GM13977 (cell line): ENCODE measurements at regions not wholly inside any gene's neighbourhood (a gene's known extent, or its start where the extent isn't known, plus 50 kb on each side); places are given as distances from the start of the nearest gene placed in this dataset.

Source experiments
- DNase-seq: peaks from one replicate; pipeline ENCODE4 v3.0.0; 2012; ENCODE audit warnings: low spot score
- CTCF ChIP-seq: IDR thresholded peaks from 2 replicates; pipeline ENCODE4 v1.5.1; 2012; ENCODE audit warnings: mild to moderate bottlenecking, control low read depth; ENCODE audit not compliant: insufficient read depth; ENCODE audit errors: extremely low read depth, missing control alignments
- in situ Hi-C: fragments of 300-500 bp; cut with MboI; formaldehyde crosslinking; loops from one replicate; pipeline ENCODE4 v1.12.0; 2022; ENCODE audit warnings: low sequenced_read_pairs, low pct_unique_long_range_greater_than_20kb, mixed read lengths, inconsistent platforms; ENCODE audit not compliant: unreplicated experiment

DNA sequence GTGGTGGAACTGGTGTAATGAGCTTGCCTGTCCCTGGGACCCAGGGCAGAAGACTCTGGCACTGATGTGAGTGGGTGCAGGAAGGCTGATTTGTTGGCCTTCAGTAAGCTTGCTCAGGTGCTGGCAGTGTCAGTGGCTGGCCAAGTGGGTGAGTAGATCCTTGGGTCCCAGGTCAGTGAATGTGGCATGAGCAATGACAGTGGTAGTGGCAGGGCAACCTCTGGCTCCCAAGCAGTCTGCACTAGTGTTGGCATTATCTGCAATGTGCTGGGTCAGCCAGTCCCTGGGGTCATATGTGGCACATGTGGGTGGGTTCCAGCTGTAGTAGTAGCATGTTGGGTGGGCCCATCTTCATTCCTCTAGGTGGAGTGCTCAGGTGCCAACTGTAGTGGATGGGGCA lies 640.9 kb upstream of the GRM3 start:
- in situ Hi-C loops = no loop called here
- TF ChIP-seq CTCF = no peak
- no peak for DNase-seq

- in situ Hi-C loops = no loop called here
- TF ChIP-seq CTCF = no peak
- DNase-seq = no peak
Observed at GRCh38 chr7:85997515-85997914, 646.2 kb upstream of the GRM3 start.

DNA sequence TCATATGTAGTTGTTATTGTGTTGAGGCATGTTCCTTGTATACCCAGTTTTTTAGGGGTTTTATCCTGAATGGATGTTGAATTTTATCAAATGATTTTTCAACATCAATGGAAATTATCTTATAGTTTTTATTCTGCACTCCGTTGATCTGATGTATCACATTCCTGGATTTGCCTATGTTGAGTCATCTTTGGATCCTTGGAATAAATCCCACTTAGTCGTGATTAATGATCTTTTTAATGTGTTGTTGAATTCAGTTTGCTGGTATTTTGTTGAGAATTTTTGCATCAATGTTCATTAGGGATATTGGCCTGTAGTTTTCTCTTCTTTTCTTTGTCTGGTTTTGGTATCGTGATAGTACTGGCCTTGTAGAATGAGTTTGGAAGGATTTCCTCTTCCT lies 648.6 kb upstream of the GRM3 start:
- no peak for DNase-seq
- no peak for TF ChIP-seq CTCF
- in situ Hi-C loops = no loop called here

DNA sequence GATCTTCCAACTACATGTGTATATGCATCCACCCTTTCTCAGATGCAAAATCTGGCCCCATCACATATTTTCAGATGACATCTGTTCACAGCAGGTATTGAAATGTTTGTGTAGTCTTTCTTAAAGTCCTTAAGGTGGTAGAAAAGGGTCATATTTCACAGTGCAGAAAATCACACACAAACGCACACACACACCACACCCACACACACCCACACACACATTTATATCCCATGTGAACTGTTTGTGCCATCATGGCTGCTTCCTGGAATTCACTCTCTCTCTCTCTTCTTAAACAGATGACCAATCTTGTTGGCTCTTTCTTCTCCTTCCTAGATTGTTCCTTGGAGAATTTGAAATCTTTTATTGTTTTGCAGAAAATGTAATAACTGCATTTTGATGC lies 663.0 kb upstream of the GRM3 start:
- no peak for DNase-seq
- no peak for TF ChIP-seq CTCF
- in situ Hi-C loops = no loop called here

DNA sequence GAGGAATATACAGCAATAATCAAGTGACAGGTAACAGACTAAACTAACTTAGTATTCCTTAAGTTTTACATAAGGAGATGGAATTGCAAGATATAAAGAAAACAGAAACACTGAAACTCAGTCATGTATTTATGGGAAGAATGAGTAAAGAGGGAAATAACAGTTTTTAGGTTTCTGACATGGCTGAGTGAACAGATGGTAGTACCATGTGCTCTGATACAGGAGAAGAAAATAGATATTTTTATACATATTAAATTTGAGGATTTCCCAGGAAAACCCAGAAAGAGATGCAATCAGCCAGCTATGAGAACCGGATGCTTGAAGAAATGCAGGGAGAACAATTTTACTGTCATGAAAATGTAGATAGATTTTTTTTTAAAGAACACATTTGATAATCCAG lies 669.5 kb upstream of the GRM3 start:
- DNase-seq = no peak
- TF ChIP-seq CTCF = no peak
- in situ Hi-C loops = no loop called here

DNA sequence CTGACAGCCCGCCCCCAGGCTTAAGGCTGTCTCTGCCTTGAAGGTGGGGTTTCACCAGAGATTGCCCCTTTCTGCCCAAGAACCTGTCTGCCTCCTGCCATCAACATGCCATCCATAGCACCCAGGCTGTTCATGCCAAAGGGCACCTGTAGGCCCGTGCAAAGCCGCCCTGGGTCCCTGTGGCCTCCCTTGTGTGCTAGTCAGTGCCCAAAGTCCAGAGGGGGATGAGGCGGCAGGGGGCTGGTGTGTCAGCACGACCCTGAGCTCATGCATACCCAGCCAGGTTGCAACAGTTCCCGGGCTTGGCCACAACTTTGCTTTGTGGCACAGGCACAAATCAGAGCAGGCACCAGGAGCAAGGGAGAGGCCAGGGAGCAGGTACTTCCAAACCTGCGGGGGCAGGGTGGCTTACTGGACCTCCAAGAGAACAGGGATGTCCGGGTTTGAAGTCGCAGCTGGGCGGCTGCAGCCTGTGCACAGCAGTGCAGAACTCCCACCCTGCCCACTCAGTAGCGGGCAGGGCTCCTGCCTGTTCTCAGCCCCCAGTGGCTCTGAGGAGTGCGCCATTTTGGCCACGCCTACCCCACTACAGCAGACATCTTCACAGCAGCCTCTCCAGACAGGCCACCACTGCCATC lies 671.1 kb upstream of the GRM3 start:
- in situ Hi-C loops = no loop called here
- no peak for DNase-seq
- TF ChIP-seq CTCF = no peak

DNA sequence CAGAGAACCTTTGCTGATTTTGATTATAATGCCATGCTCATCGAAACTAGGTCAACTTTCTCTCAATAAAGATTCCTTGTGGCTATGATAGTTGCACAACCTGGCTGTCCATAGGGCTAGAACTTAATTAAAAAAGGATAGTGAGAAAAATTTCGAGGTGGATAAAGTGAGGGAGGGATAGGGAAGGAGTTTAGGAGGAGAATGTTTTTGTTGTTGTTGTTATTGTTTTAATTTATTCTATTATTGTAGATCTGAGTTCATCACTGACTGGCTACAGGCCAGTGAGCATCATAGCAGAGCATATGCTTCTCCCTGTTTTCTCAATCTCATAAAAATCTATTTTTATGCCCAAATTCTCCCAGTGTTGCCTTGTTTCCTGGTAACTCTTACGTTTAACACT lies 688.7 kb upstream of the GRM3 start:
- no peak for TF ChIP-seq CTCF
- no peak for DNase-seq
- in situ Hi-C loops = no loop called here
